ENCODE measurements at regions not wholly inside any gene's neighbourhood (a gene's known extent, or its start where the extent isn't known, plus 50 kb on each side); places are given as distances from the start of the nearest gene placed in this dataset.

GRCh38 chr3:10759495-10759894, 56.5 kb upstream of the SLC6A11 start:
- Mint-ChIP-seq H3K4me3 (no peak overlapping the region), H3K4me1 (peaks cover 25% of the 10 kb centered on the region), H3K27me3 (ENCODE audit: insufficient read depth, low read depth) (peaks cover 23% of the 10 kb centered on the region), H3K9me3 (no peaks in the 10 kb centered on the region), H3K36me3 (no peaks in the 10 kb centered on the region), H3K27ac (no peak overlapping the region)
- Histone ChIP-seq H2AFZ (replicated peaks) (no peak overlapping the region), H3K9ac (no peak overlapping the region), H3K27me3 (peaks cover 28% of the 10 kb centered on the region), H3K4me3 (no peak overlapping the region), H3K27ac (no peak overlapping the region), H3K36me3 (no peaks in the 10 kb centered on the region), H3K9me3 (ENCODE audit: low read depth) (no peaks in the 10 kb centered on the region), H4K20me1 (ENCODE audit: low read depth) (no peaks in the 10 kb centered on the region), H3K79me2 (ENCODE audit: low read depth) (no peaks in the 10 kb centered on the region), H3K4me1 (peaks cover 8% of the 10 kb centered on the region), H3F3A (ENCODE audit: low read depth) (no peaks in the 10 kb centered on the region), H3K4me2 (no peak overlapping the region)
- no peak for TF ChIP-seq EZH2 (IDR thresholded peaks at IDR 0.05)
- no peak for DNase-seq (ENCODE audit: low spot score)

- Histone ChIP-seq H3K36me3 (no peaks in the 10 kb centered on the region), H2AFZ (replicated peaks) (no peak overlapping the region), H3K9me3 (ENCODE audit: low read depth) (no peaks in the 10 kb centered on the region), H3K27ac (no peak overlapping the region), H3K4me3 (no peak overlapping the region), H3K4me1 (peaks cover 10% of the 10 kb centered on the region), H3K79me2 (ENCODE audit: low read depth) (no peaks in the 10 kb centered on the region), H3K27me3 (peaks cover 21% of the 10 kb centered on the region), H4K20me1 (ENCODE audit: low read depth) (no peaks in the 10 kb centered on the region), H3K9ac (no peak overlapping the region), H3F3A (ENCODE audit: low read depth) (no peaks in the 10 kb centered on the region), H3K4me2 (no peak overlapping the region)
- H3K4me3 Mint-ChIP-seq, result no peak overlapping the region
- no peak for DNase-seq (ENCODE audit: low spot score)
- no peaks in the 10 kb centered on the region for H3K9me3 Mint-ChIP-seq
- peaks cover 19% of the 10 kb centered on the region for H3K27me3 Mint-ChIP-seq (ENCODE audit: insufficient read depth, low read depth)
- H3K4me1 Mint-ChIP-seq, result peaks cover 25% of the 10 kb centered on the region
- no peak overlapping the region for H3K27ac Mint-ChIP-seq
- H3K36me3 Mint-ChIP-seq, result no peaks in the 10 kb centered on the region
- TF ChIP-seq EZH2phosphoT487 (IDR thresholded peaks at IDR 0.05), result no peak
- TF ChIP-seq EZH2 (IDR thresholded peaks at IDR 0.05), result no peak
- TF ChIP-seq CTCF (IDR thresholded peaks at IDR 0.05), result no peak
Measured at GRCh38 chr3:10760199-10760598, 55.8 kb upstream of the SLC6A11 start.

GRCh38 chr3:10761583-10761982, 54.4 kb upstream of the SLC6A11 start:
- Histone ChIP-seq H3K27ac (no peak overlapping the region), H3K4me2 (no peak overlapping the region)

More at GRCh38 chr3:10761583-10761982, 54.4 kb upstream of the SLC6A11 start:
- Histone ChIP-seq H3F3A (ENCODE audit: low read depth) (no peaks in the 10 kb centered on the region), H3K4me1 (peaks cover 10% of the 10 kb centered on the region), H4K20me1 (ENCODE audit: low read depth) (no peaks in the 10 kb centered on the region), H3K9ac (no peak overlapping the region), H2AFZ (replicated peaks) (no peak overlapping the region), H3K79me2 (ENCODE audit: low read depth) (no peaks in the 10 kb centered on the region), H3K36me3 (no peaks in the 10 kb centered on the region), H3K9me3 (ENCODE audit: low read depth) (no peaks in the 10 kb centered on the region), H3K4me3 (no peak overlapping the region), H3K27me3 (peaks cover 9% of the 10 kb centered on the region)
- TF ChIP-seq EZH2 (IDR thresholded peaks at IDR 0.05), result no peak
- TF ChIP-seq CTCF (IDR thresholded peaks at IDR 0.05), result no peak
- TF ChIP-seq EZH2phosphoT487 (IDR thresholded peaks at IDR 0.05), result no peak
- no peak for DNase-seq (ENCODE audit: low spot score)
- no peaks in the 10 kb centered on the region for H3K36me3 Mint-ChIP-seq
- H3K4me3 Mint-ChIP-seq, result no peak overlapping the region
- H3K27ac Mint-ChIP-seq, result no peak overlapping the region
- H3K9me3 Mint-ChIP-seq, result no peaks in the 10 kb centered on the region
- H3K4me1 Mint-ChIP-seq, result peaks cover 25% of the 10 kb centered on the region
- H3K27me3 Mint-ChIP-seq (ENCODE audit: insufficient read depth, low read depth), result peaks cover 21% of the 10 kb centered on the region
